Esophagus muscularis mucosa (tissue), 3 donors: ENCODE measurements at regions not wholly inside any gene's neighbourhood (a gene's known extent, or its start where the extent isn't known, plus 50 kb on each side); places are given as distances from the start of the nearest gene placed in this dataset.

Source experiments
- CTCF ChIP-seq, 3 experiments: fragments of 200-600 bp in 2 of 3; fragments of 450-650 bp in 1 of 3; sonication (generic) in 2 of 3; IDR thresholded peaks; one replicate each; pipeline ENCODE4 v1.5.1; 2017 to 2019; ENCODE audit warnings: antibody characterized with exemption in 3 of 3, mild to moderate bottlenecking in 2 of 3, moderate library complexity in 1 of 3
- POLR2A ChIP-seq: fragments of 450-650 bp; IDR thresholded peaks from one replicate; pipeline ENCODE4 v1.6.1; 2017; ENCODE audit warnings: antibody characterized with exemption, moderate library complexity, mild to moderate bottlenecking, low read depth

DNA sequence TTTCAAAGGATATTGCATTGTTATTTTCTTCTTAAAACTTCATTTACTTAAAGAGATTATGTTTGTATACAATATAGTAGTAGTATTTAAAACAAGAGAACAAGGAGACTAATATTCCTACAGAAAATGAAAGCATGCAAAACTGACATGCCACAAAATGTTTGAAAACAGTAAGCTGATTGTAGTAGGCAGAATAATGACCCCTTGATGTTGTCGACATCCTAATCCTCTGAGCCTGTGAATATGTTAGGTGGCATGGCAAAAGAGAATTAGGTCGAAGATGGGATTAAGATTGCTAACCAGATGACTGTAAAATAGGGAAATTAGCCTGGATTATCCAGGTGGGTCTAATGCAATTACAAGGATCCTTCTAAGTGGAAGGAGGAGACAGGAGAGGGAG lies 522.2 kb upstream of the NR3C2 start:
- no peak for TF ChIP-seq CTCF (IDR thresholded peaks at IDR 0.05)
- TF ChIP-seq POLR2A: no peak
